Endothelial cell of umbilical vein (primary cell): ENCODE measurements at regions not wholly inside any gene's neighbourhood (a gene's known extent, or its start where the extent isn't known, plus 50 kb on each side); places are given as distances from the start of the nearest gene placed in this dataset. TPM values are rescaled to one million over a fixed set of nuclear protein-coding genes. Genes with fewer than 3 reads are reported as not detected.

ENCODE experiments used
- BruUV-seq: library from RNA; stranded (reverse); fragments of 400-500 nt; replicated peaks from 2 replicates; lab custom pipeline; 2021; lab: Mats Ljungman, UMichigan
- CTCF ChIA-PET: fragments of 300-600, 350-600 bp; sonication (Branson Sonifier 250); formaldehyde crosslinking; loops from one replicate; lab custom pipeline; 2021; ENCODE audit warnings: antibody characterized with exemption, inconsistent platforms; lab: Charles Lee
- POLR2A ChIA-PET: fragments of 300-600, 350-600 bp; sonication (Branson Sonifier 250); formaldehyde crosslinking; loops from one replicate; lab custom pipeline; 2021; ENCODE audit warnings: antibody characterized with exemption, inconsistent platforms; lab: Charles Lee
- DNase-seq: peaks from one replicate; pipeline ENCODE4 v3.0.0-alpha.2; 2011; ENCODE audit warnings: low read depth, low spot score
- FAIRE-seq: peaks from 2 replicates; lab custom pipeline; 2011; peaks lifted over from hg19 to GRCh38; lab: Jason Lieb, UNC
- H2AFZ ChIP-seq: 2 replicates; pipeline ENCODE4 v1.6.0; 2012; ENCODE audit warnings: low read depth, low read length, control low read depth, inconsistent platforms
- H3K27ac ChIP-seq: 2 replicates; pipeline ENCODE4 v1.5.1; 2011; ENCODE audit warnings: low read depth, mild to moderate bottlenecking, control low read depth, low read length, moderate library complexity; ENCODE audit not compliant: insufficient read depth
- H3K27me3 ChIP-seq, 2 experiments: 2 replicates each; pipeline versions ENCODE4 v1.6.0 to v1.6.1; 2011; ENCODE audit warnings: low read length in 2 of 2, mixed read lengths in 1 of 2; ENCODE audit not compliant: control insufficient read depth in 2 of 2, insufficient read depth in 2 of 2
- H3K36me3 ChIP-seq, 2 experiments: 2 replicates in 1 of 2; 3 replicates in 1 of 2; pipeline ENCODE4 v1.5.1; 2011; ENCODE audit warnings: low read length in 2 of 2, mild to moderate bottlenecking in 1 of 2, moderate library complexity in 1 of 2; ENCODE audit not compliant: control insufficient read depth in 2 of 2, insufficient read depth in 2 of 2; ENCODE audit errors: extremely low read depth in 1 of 2
- H3K4me1 ChIP-seq: 3 replicates; pipeline ENCODE4 v1.5.1; 2011; ENCODE audit warnings: mild to moderate bottlenecking, low read length; ENCODE audit not compliant: control insufficient read depth, insufficient read depth; ENCODE audit errors: extremely low read depth
- H3K4me2 ChIP-seq: 2 replicates; pipeline ENCODE4 v1.6.1; 2011; ENCODE audit warnings: low read length, control low read depth, mixed read lengths; ENCODE audit not compliant: insufficient read depth
- H3K4me3 ChIP-seq, 3 experiments: fragments of 200-600 bp in 1 of 3; sonication (generic), shearing (Covaris generic) in 1 of 3; replicated peaks in 1 of 3; 2 replicates each; pipeline ENCODE4 v1.5.1; 2011 to 2016; ENCODE audit warnings: control low read depth in 3 of 3, low read length in 3 of 3, mild to moderate bottlenecking in 2 of 3, inconsistent platforms in 1 of 3, low read depth in 1 of 3, moderate library complexity in 1 of 3; ENCODE audit not compliant: insufficient read depth in 1 of 3
- H3K79me2 ChIP-seq: 2 replicates; pipeline ENCODE4 v1.6.0; 2012; ENCODE audit warnings: low read length, inconsistent platforms; ENCODE audit not compliant: control insufficient read depth, insufficient read depth
- H3K9ac ChIP-seq: replicated peaks from 2 replicates; pipeline ENCODE3; 2011; ENCODE audit warnings: low read length, control low read depth; ENCODE audit not compliant: insufficient read depth; ENCODE audit errors: extremely low read depth
- H3K9me1 ChIP-seq: replicated peaks from 3 replicates; pipeline ENCODE4 v1.6.0; 2011; ENCODE audit warnings: mild to moderate bottlenecking, low read length; ENCODE audit not compliant: control insufficient read depth, insufficient read depth; ENCODE audit errors: extremely low read depth
- H3K9me3 ChIP-seq: replicated peaks from 2 replicates; pipeline ENCODE4 v1.5.1; 2012; ENCODE audit warnings: low read length, inconsistent platforms; ENCODE audit not compliant: control insufficient read depth, insufficient read depth
- H4K20me1 ChIP-seq: replicated peaks from 2 replicates; pipeline ENCODE3; 2011; ENCODE audit warnings: mild to moderate bottlenecking, low read length; ENCODE audit not compliant: control insufficient read depth, insufficient read depth; ENCODE audit errors: extremely low read depth
- FOS ChIP-seq: IDR thresholded peaks from 2 replicates; pipeline ENCODE4 v1.6.1; 2011; ENCODE audit warnings: mild to moderate bottlenecking, low read length, moderate library complexity, borderline replicate concordance; ENCODE audit not compliant: insufficient read depth
- MYC ChIP-seq: IDR thresholded peaks from one replicate; pipeline ENCODE4 v1.6.1; 2011; ENCODE audit warnings: mild to moderate bottlenecking, low read depth, low read length
- dilution Hi-C: fragments of 300-500 bp; cut with MboI; formaldehyde crosslinking; loops from one replicate; pipeline ENCODE4 v1.15.0; 2019; ENCODE audit warnings: low sequenced_read_pairs; ENCODE audit not compliant: extremely low pct_ligation_motif_present
- intact Hi-C: fragments of 100-400 bp; cut with micrococcal nuclease; formaldehyde crosslinking; loops from one replicate; pipeline ENCODE4 v1.10.0; 2022
- small RNA-seq: library from RNA; depleted of rRNA; stranded (forward); fragments of <200 nt; gene quantifications from one replicate; pipeline ENCODE3, GENCODE V24; 2012; ENCODE audit warnings: low replicate concordance, low read depth; ENCODE audit not compliant: insufficient read depth, insufficient read length
- TF ChIP-seq, protein P1 (sequence below): IDR thresholded peaks from 2 replicates; pipeline ENCODE4 v1.6.1; 2011; ENCODE audit not compliant: insufficient read depth, insufficient read length
- TF ChIP-seq, protein P2 (sequence below), 2 donors: IDR thresholded peaks; 1 replicate in 1 of 2; 2 replicates in 1 of 2; pipeline ENCODE4 v1.5.1; 2011; ENCODE audit warnings: low read length in 2 of 2, mild to moderate bottlenecking in 2 of 2, moderate library complexity in 2 of 2, control low read depth in 1 of 2, inconsistent platforms in 1 of 2, low read depth in 1 of 2; ENCODE audit not compliant: insufficient read depth in 1 of 2; ENCODE audit errors: extremely low read depth in 1 of 2

DNA sequence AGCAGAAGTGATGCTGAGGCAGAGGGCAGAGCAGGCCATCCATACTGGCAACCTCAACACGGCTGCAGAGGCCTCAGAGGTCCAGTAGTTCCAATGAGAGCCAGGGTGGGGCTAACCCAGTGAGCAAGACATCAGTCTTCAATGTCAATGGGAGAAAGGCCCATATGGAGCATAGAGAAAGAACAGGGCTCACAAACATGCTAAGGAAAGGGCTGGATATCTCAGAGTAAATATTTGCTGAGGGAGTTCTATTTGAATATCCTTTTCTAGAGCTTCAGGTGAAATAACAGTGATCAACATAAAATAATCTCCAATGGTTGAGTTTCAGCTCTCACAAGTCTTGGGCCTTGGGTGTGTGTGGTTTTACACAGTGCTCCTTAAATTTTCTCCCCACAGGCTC is 50.8 kb upstream of the CCDC90B start:
- Histone ChIP-seq H3K9me3 (no peaks in the 10 kb centered on the region), H2AFZ (no peak overlapping the region), H3K36me3 (no peaks in the 10 kb centered on the region), H3K4me1 (no peaks in the 10 kb centered on the region), H3K27me3 (no peaks in the 10 kb centered on the region), H3K79me2 (no peaks in the 10 kb centered on the region), H3K4me2 (no peak overlapping the region), H3K9ac (no peak overlapping the region), H4K20me1 (no peaks in the 10 kb centered on the region), H3K4me3 (no peak overlapping the region), H3K27ac (no peak overlapping the region), H3K9me1 (no peaks in the 10 kb centered on the region)
- FAIRE-seq (no peak), DNase-seq (no peak)
- intact Hi-C loops (no loop called here), dilution Hi-C loops (no loop called here)
- TF ChIP-seq, protein P1, sequence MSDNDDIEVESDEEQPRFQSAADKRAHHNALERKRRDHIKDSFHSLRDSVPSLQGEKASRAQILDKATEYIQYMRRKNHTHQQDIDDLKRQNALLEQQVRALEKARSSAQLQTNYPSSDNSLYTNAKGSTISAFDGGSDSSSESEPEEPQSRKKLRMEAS: no peak
- TF ChIP-seq FOS (no peak), MYC (no peak)
- TF ChIP-seq, protein P2, sequence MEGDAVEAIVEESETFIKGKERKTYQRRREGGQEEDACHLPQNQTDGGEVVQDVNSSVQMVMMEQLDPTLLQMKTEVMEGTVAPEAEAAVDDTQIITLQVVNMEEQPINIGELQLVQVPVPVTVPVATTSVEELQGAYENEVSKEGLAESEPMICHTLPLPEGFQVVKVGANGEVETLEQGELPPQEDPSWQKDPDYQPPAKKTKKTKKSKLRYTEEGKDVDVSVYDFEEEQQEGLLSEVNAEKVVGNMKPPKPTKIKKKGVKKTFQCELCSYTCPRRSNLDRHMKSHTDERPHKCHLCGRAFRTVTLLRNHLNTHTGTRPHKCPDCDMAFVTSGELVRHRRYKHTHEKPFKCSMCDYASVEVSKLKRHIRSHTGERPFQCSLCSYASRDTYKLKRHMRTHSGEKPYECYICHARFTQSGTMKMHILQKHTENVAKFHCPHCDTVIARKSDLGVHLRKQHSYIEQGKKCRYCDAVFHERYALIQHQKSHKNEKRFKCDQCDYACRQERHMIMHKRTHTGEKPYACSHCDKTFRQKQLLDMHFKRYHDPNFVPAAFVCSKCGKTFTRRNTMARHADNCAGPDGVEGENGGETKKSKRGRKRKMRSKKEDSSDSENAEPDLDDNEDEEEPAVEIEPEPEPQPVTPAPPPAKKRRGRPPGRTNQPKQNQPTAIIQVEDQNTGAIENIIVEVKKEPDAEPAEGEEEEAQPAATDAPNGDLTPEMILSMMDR (IDR thresholded peaks at IDR 0.05; ENCODE audit: extremely low read depth in 1 of 2, insufficient read depth in 1 of 2, low read depth in 1 of 2, low read length in 2 of 2): no peak
- ChIA-PET POLR2A (no interaction called here), CTCF (no interaction called here)
- no TSS peak for BruUV-seq

Small RNA genes in the stretch of these regions (small RNA-seq; reads per million reads assigned to genes)
- gene RF01974: not detected
